NOMO-1 treated with DMSO at 0.1 percent for 48 hours (cell line): ENCODE measurements at regions not wholly inside any gene's neighbourhood (a gene's known extent, or its start where the extent isn't known, plus 50 kb on each side); places are given as distances from the start of the nearest gene placed in this dataset.
A peak's percentile ranks its signal among the peaks of the same experiment; 100 is the strongest.

Experiments used
- DNase-seq: peaks from one replicate; lab custom pipeline; 2025; ENCODE audit not compliant: unreplicated experiment; lab: John Stamatoyannopoulos, UW

DNA sequence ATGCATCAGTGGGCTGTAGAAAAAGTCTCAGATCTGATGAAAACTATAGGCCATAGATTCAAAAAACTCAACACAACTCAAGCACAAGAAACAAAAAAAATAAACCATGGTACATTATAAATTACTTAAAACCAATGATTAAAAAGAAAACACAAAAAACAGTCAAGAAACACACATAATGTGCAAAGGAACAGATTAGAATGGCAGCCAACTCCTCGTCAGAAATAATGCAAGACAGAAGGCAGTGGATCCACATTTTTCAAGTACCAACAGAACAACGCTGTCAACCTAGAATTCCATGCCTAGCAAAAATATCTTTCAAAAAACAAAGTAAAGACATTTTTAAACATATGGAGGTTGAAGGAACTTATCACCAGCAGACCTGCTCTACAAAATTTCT lies 69.7 kb downstream of the PSMB1 start:
- no peak for DNase-seq

GRCh38 chr6:170480050-170480692 lies 72.9 kb downstream of the PSMB1 start:
- no peak for DNase-seq

DNA sequence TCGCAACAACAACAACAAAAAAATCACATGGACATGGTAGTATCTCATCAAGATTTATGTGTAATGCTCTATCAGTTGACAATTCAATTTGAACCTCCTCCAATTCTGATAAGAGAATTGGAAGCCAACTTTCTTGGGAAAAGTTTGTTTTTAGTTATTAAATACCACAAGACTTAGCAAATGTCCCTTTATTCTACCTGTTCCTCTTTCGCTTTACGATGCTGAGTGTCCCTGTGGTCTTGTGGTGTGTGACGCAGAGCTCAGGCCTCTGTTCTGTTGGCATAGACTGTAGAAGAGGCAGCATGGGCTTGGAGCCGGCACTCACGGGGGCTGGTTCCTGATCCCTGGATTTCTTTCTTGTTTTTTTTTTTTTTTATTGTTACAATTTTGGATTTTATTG lies 76.7 kb downstream of the PSMB1 start:
- DNase-seq: peak; percentile 95

DNA sequence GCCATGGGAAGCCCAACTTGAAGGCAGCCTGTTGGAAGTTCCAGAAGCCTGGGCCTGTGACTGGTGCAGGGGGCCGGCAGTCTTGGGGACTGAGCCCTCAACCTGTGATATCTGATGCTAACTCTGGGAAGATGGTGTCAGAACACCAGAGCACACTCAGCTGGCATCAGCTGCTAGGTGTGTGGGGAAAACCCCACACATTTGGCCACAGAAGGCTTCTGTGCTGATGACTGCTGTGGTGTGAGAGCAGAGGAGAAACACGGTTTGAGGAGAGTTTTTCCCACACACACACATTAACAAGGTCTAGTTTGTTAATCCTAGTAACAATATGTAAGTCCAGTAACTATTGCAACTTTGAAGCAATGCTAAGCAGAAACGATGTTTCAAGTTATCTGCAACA lies 78.0 kb downstream of the PSMB1 start:
- DNase-seq: no peak

GRCh38 chr6:170473801-170474200 lies 79.3 kb downstream of the PSMB1 start:
- no peak for DNase-seq

DNA sequence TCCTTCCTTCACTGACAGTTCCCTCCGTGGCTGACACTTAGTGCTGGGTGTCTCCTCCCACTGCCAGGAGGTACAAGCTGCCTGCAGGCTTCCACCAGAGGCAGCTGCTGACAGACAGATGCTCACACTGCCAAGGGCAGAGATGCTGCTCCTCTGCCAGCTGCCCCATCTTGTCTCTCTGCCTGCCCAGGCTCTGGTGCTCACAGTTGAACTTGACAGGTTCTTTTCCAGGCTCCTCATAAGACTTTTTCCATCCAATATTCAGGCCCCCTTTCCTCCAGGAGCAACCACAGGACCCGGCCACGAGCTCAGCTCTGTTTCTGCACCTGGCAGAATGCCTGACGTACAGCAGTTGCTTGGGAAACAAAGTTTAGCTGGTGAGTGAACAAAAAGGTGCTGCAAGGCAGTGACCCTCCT lies 79.8 kb downstream of the PSMB1 start:
- no peak for DNase-seq

DNA sequence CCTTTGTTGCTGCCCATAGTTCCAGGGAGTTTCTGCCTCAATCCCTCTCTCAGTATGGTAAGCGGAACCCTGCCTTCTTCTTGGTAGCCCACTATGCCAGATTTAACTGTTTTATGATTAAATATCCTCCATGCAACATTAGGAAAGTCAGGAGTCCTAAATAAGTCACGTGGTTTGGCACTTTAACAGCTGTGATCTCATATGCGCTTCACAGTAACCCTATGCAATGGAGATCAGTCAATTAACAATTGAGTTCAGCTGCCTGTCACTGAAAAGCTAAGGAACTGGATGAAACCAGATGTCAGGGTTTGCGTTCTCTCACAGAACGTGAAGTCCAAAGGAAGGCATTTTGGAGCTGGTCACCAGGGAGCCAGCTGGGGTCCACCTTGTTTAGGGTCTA lies 81.6 kb downstream of the PSMB1 start:
- no peak for DNase-seq

DNA sequence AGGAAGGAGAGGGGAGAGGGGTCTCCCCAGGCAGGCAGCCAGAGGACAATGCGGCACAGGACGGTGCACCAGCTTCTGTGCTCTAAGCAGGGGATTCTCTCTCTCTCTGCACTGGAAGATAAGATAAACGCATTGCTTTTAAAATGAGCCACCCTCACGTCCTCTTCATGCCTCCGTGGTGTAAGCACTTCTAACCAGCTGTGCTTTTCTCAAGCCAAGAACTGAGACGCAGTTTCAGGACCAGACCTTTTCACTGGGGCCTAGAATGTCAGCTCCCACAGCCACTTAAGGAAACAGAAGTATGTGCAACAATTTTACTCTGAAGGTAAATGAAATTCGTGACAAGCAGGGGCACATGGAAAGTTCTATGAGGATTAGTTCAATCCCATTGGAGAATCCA lies 82.4 kb downstream of the PSMB1 start:
- no peak for DNase-seq

DNA sequence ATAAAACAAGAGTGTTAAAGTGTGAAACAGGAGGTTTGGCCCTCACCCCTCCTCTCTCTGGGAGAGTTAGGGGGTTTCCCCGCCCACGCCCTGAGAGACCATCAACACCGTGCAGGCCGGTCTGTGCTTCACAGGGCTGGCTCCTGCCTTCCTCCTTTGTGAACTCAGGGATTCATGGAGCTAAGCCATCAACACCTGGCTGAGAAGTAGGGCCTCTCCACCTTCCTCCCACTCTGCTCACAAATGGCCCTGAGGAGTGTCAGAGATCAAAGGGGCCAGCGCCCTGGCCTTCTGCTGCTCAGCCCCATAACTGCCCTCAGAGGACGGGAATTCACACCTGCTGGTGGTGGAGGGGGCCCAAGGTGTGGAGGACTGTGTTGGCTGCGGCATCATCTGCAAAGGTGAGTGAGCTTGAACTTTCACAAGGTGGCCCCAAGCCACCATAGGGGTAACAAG lies 88.6 kb downstream of the PSMB1 start:
- DNase-seq: no peak

GRCh38 chr6:170464080-170464479 lies 89.0 kb downstream of the PSMB1 start:
- no peak for DNase-seq

- no peak for DNase-seq
These were observed 89.9 kb downstream of the PSMB1 start for GRCh38 chr6:170463101-170463721.

DNA sequence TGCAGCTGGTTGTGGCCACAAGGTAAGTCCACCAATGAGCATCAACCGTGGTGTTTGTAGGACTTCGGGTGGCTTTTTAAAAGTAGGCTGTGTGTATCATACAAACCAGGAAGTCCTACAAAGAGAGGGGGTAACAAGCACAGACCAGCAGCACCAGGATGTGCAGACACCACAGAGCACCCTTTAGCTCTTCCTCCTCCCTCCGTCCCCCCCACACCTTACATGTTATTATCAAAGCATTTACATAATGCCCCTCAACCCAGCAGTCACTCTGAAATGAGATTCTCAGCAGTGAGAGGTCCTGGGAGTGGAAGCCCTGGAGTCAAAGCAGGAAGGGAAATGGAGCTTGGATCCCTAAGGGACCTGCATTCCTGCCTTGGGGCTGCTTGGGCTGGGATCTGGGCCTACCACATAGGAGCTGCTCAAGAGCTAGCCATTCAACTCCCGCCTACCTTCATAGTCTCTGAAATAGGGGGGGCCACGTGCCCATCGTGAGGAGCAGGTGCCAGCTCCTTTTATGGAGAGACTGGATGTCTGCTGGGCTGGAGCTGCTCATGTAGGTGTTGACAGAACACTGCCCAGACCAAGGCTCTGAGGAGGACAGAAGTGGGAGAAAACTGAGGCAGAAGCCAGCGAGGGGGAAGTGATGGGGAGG lies 90.6 kb downstream of the PSMB1 start:
- DNase-seq: no peak

DNA sequence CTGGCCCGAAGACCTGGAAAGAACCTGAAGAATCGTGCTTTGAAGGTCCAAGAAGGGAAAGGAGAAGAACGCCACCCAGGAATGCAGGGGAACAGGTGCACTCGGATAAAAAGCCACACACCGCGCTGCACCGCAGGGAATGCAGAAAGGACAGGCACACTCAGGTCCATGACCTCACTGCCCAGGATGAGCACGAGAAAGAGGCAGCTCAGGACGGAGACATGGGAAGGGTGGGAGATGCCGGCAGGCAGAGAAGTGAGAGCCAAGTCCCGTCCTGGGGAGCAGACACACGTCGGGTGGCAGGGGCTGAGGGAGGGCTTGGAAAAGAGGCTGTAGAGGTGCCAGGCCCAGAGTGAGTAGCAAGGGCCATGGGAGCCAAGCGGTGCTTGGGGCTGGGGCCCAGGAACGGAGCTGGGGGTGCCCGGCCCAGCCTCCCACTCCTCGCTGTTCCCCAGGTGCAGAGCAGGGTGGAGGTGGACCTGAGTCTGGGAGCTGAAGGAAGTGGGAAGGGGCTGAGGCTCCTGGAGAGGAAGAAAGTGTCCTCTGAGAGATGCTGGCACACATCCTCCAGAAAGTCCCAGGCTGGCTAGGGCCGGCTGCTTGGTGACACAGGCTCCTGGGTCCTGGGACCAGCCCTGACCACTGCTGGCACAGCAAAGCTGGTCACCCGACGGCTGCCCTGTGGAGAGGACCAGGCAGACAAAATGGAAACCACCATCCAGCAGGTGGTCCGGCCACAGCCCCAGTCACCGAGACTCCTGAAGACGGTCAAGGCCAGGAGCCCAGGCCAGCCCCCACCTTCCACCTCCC lies 91.3 kb downstream of the PSMB1 start:
- DNase-seq: no peak

GRCh38 chr6:170461111-170461510 lies 92.0 kb downstream of the PSMB1 start:
- no peak for DNase-seq

GRCh38 chr6:170460641-170461040 lies 92.5 kb downstream of the PSMB1 start:
- DNase-seq: no peak

- peak; percentile 76 for DNase-seq
These were observed 93.7 kb downstream of the PSMB1 start for GRCh38 chr6:170459451-170459850.

DNA sequence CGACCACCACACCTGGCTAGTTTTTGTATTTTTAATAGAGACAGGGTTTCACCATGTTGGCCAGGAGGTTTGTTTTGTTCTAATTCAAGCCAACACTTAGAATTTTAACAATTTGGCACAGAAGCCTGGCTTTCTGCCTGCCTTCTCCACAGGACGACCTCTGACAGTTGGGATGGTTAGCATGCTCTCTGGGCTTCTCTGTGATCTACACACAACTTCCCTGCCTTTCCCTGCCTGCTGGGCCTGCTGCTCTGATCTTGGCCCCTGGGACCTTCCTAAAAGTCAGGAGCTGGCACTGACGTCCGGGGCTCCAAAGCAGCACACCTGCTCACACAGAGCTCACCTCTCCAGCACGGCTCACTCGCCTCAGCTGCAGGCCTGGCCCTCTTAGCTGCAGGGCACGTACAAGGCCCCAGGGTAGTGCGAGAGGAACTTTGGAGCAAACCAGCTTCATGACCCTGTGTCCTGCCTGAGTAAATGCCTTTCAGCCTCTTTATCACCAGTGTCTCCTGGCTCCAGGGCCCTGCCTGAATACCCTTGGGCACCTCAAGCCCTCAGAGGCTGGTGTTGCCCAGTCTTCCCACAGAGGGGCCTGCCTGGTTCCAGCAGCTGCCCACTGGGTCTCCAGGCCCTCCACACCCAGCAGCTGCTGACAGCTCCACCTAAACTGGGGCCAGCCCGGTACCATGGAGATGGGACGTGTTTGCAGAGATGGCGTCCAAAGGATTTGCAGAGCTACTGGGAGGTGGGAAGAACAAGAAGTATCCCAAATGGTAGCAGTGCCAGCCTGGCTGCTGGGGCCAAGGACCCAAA lies 96.0 kb downstream of the PSMB1 start:
- DNase-seq: no peak
